Myocyte (in vitro differentiated cells): ENCODE measurements at regions not wholly inside any gene's neighbourhood (a gene's known extent, or its start where the extent isn't known, plus 50 kb on each side); places are given as distances from the start of the nearest gene placed in this dataset.

Source experiments
- DNase-seq: peaks from one replicate; pipeline ENCODE4 v3.0.0-alpha.2; 2012; ENCODE audit warnings: low read depth

- DNase-seq, result no peak
Observed at GRCh38 chr1:168631671-168632400, 55.4 kb downstream of the XCL1 start.

- no peak for DNase-seq
Observed at GRCh38 chr1:168634951-168635532, 58.6 kb downstream of the XCL1 start.

DNA sequence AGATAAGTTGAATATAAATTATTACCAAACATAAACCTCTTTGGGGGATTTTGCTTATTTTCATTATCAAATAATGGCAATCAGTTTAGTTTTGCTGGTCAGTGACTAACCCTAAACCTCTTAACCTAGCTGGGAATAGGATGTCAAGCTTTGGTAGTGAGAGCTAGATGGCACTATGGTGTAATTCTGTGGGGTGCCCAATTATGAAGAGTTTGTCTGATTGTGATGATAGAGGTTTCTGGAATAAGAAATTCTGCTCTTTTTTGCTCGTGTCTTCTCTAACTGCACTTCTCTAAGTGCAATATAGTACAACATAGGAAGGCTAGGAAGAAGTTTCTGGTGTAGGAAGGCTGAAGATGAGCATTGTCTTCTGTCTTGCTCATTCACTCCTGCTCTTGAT is 59.8 kb downstream of the XCL1 start:
- DNase-seq, result peak; percentile 24

GRCh38 chr1:168636642-168637111 is 60.3 kb downstream of the XCL1 start:
- DNase-seq, result peak; percentile 24

GRCh38 chr1:168637350-168637991 is 61.1 kb downstream of the XCL1 start:
- DNase-seq, result peak; percentile 21

DNA sequence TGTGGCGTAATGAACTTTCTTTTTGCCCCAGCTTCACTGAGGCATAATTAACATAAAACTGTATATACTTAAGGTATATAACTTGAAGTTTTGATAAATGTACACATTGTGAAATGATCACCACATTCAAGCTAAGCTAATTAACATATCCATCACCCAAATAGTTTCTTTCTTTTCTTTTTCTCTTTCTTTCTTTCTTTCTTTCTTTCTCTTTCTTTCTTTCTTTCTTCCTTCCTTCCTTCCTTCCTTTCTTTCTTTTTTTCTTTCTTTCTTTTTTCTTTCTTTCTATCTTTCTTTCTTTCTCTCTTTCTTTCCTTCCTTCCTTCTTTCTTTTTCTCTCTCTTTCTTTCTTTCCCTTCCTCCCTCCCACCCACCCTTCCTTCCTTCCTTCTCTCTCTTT is 62.5 kb downstream of the XCL1 start:
- no peak for DNase-seq

GRCh38 chr1:168640182-168640581 is 63.8 kb downstream of the XCL1 start:
- no peak for DNase-seq

GRCh38 chr1:168640836-168641235 is 64.4 kb downstream of the XCL1 start:
- no peak for DNase-seq

- peak; percentile 91 for DNase-seq
Observed at GRCh38 chr1:168643152-168643551, 66.7 kb downstream of the XCL1 start.
